ENCODE measurements at regions not wholly inside any gene's neighbourhood (a gene's known extent, or its start where the extent isn't known, plus 50 kb on each side); places are given as distances from the start of the nearest gene placed in this dataset.

DNA sequence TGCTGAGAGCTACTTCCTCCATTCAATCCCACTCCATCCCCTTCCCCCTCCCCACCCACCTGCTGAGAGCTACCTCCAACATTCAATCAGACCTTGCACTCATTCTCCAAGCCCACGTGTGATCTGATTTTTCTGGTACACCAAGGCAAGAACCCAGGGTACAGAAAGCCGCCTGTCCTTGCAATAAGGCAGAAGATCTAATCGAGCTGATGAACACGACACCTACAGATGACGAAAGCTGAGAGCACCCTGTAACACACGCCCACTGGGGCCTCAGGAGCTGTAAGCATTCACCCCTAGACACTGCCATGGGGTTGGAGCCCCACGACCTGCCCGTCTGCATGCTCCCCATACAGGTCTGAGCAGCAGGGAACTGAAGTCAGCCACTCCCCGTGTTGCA is 58.3 kb downstream of the TRIML1 start:
- TF ChIP-seq, protein P1, sequence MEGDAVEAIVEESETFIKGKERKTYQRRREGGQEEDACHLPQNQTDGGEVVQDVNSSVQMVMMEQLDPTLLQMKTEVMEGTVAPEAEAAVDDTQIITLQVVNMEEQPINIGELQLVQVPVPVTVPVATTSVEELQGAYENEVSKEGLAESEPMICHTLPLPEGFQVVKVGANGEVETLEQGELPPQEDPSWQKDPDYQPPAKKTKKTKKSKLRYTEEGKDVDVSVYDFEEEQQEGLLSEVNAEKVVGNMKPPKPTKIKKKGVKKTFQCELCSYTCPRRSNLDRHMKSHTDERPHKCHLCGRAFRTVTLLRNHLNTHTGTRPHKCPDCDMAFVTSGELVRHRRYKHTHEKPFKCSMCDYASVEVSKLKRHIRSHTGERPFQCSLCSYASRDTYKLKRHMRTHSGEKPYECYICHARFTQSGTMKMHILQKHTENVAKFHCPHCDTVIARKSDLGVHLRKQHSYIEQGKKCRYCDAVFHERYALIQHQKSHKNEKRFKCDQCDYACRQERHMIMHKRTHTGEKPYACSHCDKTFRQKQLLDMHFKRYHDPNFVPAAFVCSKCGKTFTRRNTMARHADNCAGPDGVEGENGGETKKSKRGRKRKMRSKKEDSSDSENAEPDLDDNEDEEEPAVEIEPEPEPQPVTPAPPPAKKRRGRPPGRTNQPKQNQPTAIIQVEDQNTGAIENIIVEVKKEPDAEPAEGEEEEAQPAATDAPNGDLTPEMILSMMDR (IDR thresholded peaks at IDR 0.05; ENCODE audit: borderline replicate concordance, insufficient read depth, low read depth, low read length): no peak
- no peak overlapping the region for H3K4me3 ChIP-seq (ENCODE audit: low read depth, low read length)

DNA sequence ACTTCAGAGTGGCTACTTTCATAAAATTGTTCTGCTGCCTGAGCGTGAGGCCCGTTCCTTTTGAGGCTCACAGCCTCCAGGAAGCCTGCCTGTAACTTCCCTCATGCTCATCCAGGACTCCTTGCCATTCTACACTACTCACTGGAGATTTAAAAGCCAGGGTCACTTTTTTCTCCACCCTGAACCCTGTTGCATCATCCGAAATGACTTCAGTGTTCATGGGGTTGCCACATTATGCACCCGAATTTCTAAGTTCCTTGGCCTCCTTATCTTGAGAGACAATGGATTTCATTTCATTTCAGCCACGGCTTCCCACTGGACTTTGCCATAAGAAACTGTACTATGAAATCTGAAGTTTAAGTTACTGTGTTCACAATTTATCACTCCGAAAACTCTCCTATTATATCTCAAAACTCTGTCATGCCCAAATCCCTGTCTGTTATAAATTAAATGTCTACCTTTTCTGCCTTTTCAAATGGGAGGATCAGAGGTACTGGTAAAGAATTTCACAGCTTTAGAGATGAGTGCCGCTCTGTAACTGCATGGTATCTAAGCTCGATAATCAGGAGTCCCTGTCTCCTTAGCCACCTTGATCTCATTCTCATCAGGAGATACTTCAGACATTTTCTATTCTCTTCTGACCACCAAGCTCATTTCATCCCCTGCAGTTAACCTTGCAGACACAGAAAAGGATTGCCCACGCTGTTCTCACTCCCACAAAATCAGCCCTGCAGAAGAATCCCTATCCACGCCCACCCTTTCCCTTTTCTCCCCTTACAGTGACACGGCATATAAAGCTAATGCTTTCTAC is 59.9 kb downstream of the TRIML1 start:
- TF ChIP-seq, protein P1 (IDR thresholded peaks at IDR 0.05; ENCODE audit: borderline replicate concordance, insufficient read depth, low read depth, low read length): no peak

DNA sequence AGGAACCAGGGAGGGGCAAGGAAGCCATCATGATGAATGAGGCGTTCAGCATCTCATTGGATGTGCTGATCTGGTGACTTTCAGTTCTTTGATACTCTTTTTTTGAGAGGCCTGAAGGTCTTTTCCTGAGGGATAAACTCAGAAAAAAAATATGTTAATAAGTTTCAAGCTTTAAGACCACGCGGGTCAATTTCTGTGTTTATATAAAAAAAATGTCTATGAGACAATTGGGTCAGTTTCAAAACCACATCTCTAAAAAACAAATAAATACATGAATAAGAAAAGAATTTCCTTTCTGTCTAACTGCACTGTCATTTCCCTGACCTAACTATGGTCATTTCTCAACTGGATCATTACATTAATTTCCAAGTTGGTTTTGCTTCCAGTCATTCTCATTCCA is 62.6 kb downstream of the TRIML1 start:
- TF ChIP-seq, protein P1 (IDR thresholded peaks at IDR 0.05; ENCODE audit: borderline replicate concordance, insufficient read depth, low read depth, low read length): no peak
- no peak overlapping the region for H3K4me3 ChIP-seq (ENCODE audit: low read depth, low read length)

More for the DNA sequence above, 59.9 kb downstream of the TRIML1 start:
- no peak overlapping the region for H3K4me3 ChIP-seq (ENCODE audit: low read depth, low read length)

DNA sequence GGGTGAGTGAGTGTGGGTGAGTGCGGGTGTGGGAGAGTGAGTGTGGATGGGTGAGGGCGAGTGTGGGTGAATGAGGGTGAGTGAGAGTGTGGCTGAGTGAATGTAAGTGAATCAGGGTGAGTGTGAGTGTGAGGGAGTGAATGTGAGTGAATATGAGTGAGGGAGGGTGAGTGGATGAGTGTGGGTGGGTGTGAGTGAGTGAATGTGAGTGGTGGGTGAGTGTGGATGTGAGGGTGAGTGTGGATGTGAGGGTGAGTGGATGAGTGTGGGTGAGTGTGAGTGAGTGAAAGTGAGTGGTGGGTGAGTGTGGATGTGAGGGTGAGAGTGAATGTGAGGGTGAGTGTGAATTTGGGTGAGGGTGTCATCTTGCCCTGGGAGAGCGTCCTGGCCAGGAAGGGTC is 67.5 kb downstream of the TRIML1 start:
- TF ChIP-seq, protein P1 (IDR thresholded peaks at IDR 0.05; ENCODE audit: borderline replicate concordance, insufficient read depth, low read depth, low read length): no peak
- H3K4me3 ChIP-seq (ENCODE audit: low read depth, low read length): no peak overlapping the region

DNA sequence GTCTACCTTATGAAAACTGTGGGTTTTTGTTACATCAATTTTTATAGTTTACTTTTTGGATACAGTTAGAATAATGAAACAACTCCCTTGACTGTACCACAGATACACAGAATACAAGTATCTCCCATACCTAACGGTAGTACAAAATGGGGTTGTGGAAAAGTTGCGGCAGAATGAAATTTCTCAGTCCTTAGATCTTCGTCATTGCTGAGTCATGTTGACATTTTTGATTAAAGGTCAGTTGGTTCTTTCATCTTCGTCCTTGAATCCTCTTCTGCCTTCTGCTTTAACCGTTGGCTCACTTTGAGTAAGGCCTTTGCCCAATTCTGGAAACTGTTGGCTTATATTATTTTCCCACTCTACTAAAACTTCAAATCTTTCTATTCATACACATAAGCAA is 75.6 kb downstream of the TRIML1 start:
- TF ChIP-seq, protein P1 (IDR thresholded peaks at IDR 0.05; ENCODE audit: borderline replicate concordance, insufficient read depth, low read depth, low read length): no peak
- H3K4me3 ChIP-seq (ENCODE audit: low read depth, low read length): no peak overlapping the region

DNA sequence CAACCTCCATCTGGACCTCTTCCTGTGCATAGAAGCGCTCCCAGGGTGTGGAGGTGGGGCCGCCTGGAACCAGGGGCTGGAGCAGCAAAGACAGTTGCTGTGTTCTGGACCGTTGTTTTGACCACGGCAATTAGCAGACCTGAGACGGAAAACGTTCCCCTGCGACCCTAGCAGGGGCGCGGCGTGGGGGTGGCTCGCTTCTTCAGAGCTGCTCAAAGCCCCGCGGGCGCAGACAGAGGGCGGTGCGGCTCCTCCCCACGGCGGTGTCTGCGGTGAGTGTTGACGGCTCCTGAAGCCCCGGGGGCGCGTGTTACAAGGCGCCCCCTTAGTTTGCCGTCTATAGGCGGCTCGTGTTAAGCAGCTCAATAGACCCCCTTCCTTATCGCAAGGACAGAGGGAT is 79.2 kb downstream of the TRIML1 start:
- no peak overlapping the region for H3K4me3 ChIP-seq (ENCODE audit: low read depth, low read length)
- TF ChIP-seq, protein P1 (IDR thresholded peaks at IDR 0.05; ENCODE audit: borderline replicate concordance, insufficient read depth, low read depth, low read length): no peak

DNA sequence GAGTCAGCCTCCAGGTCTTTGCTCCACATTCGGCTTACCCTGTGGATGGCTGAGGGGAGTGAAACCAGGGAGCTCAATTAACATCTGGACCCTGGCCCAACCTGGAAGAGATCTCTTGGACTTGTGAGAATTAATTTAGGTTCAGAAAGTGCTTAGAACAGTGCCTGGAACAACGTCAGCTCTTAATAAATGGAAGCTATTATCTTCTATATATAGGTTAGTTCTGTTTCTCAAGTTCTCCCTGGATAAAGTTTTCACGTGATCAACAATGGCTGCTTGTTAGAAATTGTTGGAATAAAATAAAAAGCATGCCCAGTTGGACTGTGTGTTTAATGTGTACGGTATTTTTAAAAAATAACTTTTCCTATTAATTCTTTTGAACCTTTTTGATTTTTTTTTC is 80.8 kb downstream of the TRIML1 start:
- TF ChIP-seq, protein P1 (IDR thresholded peaks at IDR 0.05; ENCODE audit: borderline replicate concordance, insufficient read depth, low read depth, low read length): no peak
- H3K4me3 ChIP-seq (ENCODE audit: low read depth, low read length): no peak overlapping the region

Data from GM12875 (cell line).